ENCODE measurements at regions not wholly inside any gene's neighbourhood (a gene's known extent, or its start where the extent isn't known, plus 50 kb on each side); places are given as distances from the start of the nearest gene placed in this dataset.

DNA sequence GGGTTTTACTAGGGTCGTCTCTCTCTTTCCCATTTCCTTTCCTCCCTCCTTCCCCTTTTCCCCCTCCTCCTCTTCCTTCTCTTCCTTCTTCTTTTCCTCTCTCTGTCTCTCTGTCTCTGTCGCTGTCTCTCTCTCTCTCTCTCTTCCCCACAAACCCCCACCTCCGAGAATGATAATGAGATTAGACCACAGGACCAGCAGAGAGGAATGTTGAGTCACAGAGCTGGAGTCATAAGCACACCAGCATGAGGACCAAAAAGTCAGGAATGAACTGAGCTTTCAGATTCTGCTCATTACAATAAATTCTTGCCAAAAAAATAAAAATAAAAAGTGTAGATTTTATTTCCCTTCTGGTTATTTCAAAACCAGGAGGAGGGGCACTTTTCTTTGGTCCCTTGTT, 377.4 kb downstream of the LTN1 start:
- H3K27ac ChIP-seq, result no peak overlapping the region
- no peaks in the 10 kb centered on the region for H3K27me3 ChIP-seq
- H3K4me1 ChIP-seq, result peaks cover 0 to 9% of the 10 kb centered on the region in 2 donors
- no peak overlapping the region for H3K4me3 ChIP-seq
- intact Hi-C loops (cut with DNase I), result no loop called here
- no peaks in the 10 kb centered on the region for H3K36me3 ChIP-seq
- TF ChIP-seq, protein P1, sequence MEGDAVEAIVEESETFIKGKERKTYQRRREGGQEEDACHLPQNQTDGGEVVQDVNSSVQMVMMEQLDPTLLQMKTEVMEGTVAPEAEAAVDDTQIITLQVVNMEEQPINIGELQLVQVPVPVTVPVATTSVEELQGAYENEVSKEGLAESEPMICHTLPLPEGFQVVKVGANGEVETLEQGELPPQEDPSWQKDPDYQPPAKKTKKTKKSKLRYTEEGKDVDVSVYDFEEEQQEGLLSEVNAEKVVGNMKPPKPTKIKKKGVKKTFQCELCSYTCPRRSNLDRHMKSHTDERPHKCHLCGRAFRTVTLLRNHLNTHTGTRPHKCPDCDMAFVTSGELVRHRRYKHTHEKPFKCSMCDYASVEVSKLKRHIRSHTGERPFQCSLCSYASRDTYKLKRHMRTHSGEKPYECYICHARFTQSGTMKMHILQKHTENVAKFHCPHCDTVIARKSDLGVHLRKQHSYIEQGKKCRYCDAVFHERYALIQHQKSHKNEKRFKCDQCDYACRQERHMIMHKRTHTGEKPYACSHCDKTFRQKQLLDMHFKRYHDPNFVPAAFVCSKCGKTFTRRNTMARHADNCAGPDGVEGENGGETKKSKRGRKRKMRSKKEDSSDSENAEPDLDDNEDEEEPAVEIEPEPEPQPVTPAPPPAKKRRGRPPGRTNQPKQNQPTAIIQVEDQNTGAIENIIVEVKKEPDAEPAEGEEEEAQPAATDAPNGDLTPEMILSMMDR (IDR thresholded peaks at IDR 0.05), result no peak
- no peaks in the 10 kb centered on the region for H3K9me3 ChIP-seq
- no peak for DNase-seq (ENCODE audit: low spot score in 2 of 2)

DNA sequence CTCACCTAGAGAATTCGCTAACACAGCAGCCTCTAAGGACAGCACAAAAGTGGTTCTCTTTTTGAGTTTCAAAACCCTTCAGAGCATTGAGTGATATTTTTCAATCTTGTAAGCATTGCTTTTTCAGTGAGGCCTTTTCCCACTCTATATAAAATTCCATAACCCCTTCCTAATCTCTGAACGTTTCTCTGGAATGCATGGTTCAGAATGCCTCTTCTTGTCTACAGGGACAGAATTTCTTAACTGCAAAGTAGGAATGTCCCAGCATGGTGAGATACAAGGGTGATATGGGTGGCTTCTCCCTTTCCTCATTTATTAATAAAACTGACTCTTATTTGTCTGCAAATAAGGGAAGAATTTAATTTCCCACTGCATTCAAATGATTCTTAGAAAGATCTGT, 377.9 kb downstream of the LTN1 start:
- intact Hi-C loops (cut with DNase I), result no loop called here
- H3K9me3 ChIP-seq, result no peaks in the 10 kb centered on the region
- H3K27me3 ChIP-seq, result no peaks in the 10 kb centered on the region
- TF ChIP-seq, protein P1 (IDR thresholded peaks at IDR 0.05), result no peak
- H3K4me1 ChIP-seq, result peaks cover 0 to 9% of the 10 kb centered on the region in 2 donors
- H3K4me3 ChIP-seq, result no peak overlapping the region
- no peaks in the 10 kb centered on the region for H3K36me3 ChIP-seq
- no peak for DNase-seq (ENCODE audit: low spot score in 2 of 2)
- H3K27ac ChIP-seq, result no peak overlapping the region

DNA sequence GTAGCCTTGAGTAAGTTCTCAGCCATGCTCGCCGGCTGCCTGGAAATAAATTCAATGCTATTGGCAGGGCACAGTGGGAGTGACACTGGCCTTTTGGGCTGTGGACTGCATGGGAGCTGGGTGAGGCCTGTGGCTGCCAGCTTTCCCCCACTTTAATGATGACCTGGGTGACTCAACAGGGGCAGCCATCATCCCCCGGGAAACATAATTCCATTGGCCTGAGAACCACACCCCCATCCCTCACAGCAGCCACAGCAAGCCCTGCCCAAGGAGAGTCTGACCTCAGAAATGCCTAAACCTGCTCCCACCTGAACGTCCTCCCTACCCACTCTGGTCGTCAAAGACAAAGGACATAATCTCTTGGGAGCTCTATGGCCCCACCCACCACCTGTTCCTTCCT, 384.0 kb downstream of the LTN1 start:
- TF ChIP-seq, protein P1 (IDR thresholded peaks at IDR 0.05), result no peak
- H3K4me3 ChIP-seq, result no peak overlapping the region
- no peaks in the 10 kb centered on the region for H3K4me1 ChIP-seq
- H3K36me3 ChIP-seq, result no peaks in the 10 kb centered on the region
- DNase-seq (ENCODE audit: low spot score in 2 of 2), result no peak
- intact Hi-C loops (cut with DNase I), result no loop called here
- H3K9me3 ChIP-seq, result no peaks in the 10 kb centered on the region
- no peaks in the 10 kb centered on the region for H3K27me3 ChIP-seq
- no peak overlapping the region for H3K27ac ChIP-seq

DNA sequence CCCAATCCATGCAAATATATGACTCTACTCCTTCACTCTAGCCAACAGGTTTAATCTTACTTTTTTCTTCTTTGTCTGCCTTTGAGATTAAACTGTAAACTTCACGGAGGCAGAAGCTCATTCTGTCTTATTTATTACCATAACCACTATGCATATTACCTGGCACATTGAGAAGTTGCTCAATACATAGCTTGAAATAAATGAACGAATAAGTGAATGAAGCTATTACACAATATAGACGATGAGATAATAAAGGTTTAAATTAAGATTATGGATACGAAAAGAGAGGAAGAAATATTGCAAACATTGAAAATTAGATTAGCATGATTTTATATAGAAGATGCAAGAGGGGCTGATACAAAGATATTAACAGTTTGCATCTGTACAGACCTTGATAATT, 385.1 kb downstream of the LTN1 start:
- Histone ChIP-seq H3K4me3 (no peak overlapping the region), H3K27me3 (no peaks in the 10 kb centered on the region), H3K27ac (no peak overlapping the region), H3K36me3 (no peaks in the 10 kb centered on the region), H3K4me1 (no peaks in the 10 kb centered on the region), H3K9me3 (no peaks in the 10 kb centered on the region)
- TF ChIP-seq, protein P1 (IDR thresholded peaks at IDR 0.05), result no peak
- no peak for DNase-seq (ENCODE audit: low spot score in 2 of 2)
- intact Hi-C loops (cut with DNase I), result no loop called here

DNA sequence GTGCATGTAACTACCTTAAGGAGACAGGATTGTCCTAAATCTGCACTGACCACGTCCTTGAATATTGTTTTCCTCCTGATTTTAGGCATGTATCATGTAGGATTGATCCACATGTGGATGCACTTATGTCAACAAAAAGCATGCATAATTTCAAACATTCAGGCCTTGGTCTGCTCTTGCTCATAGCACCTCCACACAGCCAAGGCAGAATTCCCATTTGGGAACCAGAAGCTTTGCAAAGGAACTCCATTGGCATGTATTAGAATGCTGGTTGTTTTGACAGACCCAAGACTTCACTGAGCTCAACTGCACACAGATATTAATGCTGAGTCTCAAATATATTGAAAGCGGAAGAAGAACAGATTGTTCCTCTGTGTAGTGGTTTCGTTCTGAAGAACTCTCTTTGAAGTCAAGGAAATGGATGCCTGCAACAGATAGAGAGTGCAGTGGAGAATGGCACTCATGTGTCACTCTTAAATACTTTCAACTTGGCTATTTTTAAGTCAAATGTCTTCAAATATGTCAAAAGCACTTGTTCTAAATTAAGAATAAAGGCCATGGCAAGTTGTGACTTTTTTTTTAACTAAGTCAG, 387.6 kb downstream of the LTN1 start:
- Histone ChIP-seq H3K36me3 (no peaks in the 10 kb centered on the region), H3K27me3 (no peaks in the 10 kb centered on the region), H3K27ac (no peak overlapping the region), H3K9me3 (peaks cover 0 to 5% of the 10 kb centered on the region in 2 donors), H3K4me3 (no peak overlapping the region), H3K4me1 (no peaks in the 10 kb centered on the region)
- TF ChIP-seq, protein P1 (IDR thresholded peaks at IDR 0.05), result no peak
- intact Hi-C loops (cut with DNase I), result no loop called here
- DNase-seq (ENCODE audit: low spot score in 2 of 2), result no peak

DNA sequence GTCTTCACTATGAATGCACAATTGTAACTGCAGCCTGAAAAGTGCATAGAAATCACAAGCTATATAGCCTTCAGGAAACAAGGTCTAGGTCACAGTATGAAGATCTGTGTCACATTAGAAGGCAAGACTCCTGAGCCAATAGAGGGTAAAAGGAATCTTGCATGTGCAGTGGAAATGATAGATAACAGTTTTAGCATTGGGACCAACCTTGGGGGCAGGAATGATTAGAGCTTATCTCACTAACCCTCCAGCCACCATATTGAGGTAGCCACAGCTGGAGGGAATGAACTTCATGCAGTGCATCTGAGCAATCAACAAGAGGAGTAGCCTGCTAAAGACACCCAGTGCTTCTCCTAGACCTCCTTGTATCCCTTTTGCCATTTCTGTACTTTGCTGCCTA, 390.1 kb downstream of the LTN1 start:
- Histone ChIP-seq H3K9me3 (peaks cover 0 to 8% of the 10 kb centered on the region in 2 donors), H3K36me3 (no peaks in the 10 kb centered on the region), H3K27ac (no peak overlapping the region), H3K27me3 (no peaks in the 10 kb centered on the region), H3K4me3 (no peak overlapping the region), H3K4me1 (no peaks in the 10 kb centered on the region)
- DNase-seq (ENCODE audit: low spot score in 2 of 2), result no peak
- intact Hi-C loops (cut with DNase I), result no loop called here
- TF ChIP-seq, protein P1 (IDR thresholded peaks at IDR 0.05), result no peak
